DMS79 treated with DMSO at 0.1 percent for 48 hours (cell line): ENCODE measurements at regions not wholly inside any gene's neighbourhood (a gene's known extent, or its start where the extent isn't known, plus 50 kb on each side); places are given as distances from the start of the nearest gene placed in this dataset.

Experiments used
- DNase-seq: peaks from one replicate; lab custom pipeline; 2025; lab: John Stamatoyannopoulos, UW

DNA sequence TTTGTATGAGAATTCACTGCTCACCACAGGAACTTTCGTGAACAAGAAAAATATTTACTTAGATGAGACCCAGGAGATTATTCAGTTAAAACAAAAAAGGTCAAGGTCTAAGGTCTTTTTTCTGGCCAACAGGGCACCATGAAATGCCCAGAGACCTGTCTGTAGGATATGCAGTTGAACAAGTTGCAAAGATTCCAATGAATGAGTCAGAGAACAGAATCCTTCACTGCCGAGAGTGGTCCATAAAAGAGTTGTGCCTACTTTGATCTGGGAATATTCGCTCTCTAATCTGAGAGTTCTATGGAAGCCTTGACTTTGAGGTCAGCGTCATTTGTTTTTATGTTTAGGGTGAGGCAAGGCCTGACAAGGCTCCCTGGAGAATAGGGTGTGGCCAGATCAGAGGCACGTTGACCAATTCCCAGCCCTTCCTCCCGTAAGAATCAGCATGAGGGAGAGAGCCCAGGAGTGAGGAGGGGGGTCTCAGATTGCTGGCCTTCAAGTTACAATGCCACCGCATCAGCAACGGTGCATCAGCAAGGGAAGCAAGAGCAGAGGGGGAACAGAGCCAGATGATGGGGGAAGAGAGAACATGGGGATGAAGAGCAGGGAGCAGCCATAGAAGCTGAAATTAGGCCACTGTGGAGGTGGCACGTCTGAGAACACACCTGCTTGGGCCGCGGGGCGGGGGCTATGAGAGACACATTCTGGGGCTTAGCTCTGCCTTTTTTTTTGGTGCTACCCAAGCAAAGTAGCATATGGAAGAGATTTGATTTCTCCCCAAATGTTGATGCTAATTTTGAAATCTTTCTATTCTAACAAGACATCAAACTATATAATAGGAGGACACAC is 206.4 kb upstream of the RAB4A start:
- DNase-seq = no peak

- no peak for DNase-seq
Measured at GRCh38 chr1:229065613-229066012, 205.3 kb upstream of the RAB4A start.

DNA sequence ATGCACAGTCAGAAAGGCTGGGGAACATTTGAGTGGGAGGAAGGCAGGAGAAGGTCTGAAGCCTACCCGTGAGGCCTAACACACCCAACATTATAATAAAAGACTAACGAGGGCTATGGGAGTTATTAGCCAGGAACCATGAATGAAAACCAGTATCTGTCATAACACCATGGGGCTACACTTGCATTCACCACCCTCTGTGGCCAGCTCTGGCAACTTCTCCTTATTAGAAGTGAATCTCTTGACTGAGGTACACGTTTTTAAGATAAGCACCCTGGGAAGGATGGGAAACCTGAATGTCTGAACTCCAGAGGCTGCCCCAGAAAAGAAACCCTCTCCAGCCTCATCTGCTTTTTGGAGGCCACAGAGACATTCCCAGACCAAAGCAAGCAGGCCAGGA is 204.3 kb upstream of the RAB4A start:
- DNase-seq = no peak

DNA sequence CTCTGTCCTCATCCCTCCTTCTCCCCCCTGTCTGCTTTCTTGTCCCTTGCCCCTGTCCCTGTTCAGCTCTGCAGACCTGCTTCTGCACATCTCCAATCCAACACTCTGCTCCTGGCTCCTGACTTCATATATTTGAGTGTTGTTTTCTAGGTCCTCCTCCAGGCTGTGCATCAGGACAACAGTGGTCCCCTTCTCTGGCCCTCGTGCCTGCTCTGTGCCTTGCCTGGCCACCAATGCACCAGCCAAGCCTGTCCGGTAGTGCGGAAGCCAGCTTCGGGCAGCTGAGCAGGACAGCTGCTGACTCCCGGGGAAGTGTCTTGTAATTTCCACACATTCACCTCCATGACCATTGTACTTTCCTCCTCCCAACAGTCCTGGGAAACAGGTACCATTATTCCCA is 203.4 kb upstream of the RAB4A start:
- DNase-seq = no peak

GRCh38 chr1:229068270-229068987 is 202.5 kb upstream of the RAB4A start:
- no peak for DNase-seq

GRCh38 chr1:229069176-229069575 is 201.7 kb upstream of the RAB4A start:
- DNase-seq = no peak

- DNase-seq = peak; percentile 95
Measured at GRCh38 chr1:229070168-229070567, 200.7 kb upstream of the RAB4A start.

GRCh38 chr1:229073251-229073650 is 197.7 kb upstream of the RAB4A start:
- no peak for DNase-seq

DNA sequence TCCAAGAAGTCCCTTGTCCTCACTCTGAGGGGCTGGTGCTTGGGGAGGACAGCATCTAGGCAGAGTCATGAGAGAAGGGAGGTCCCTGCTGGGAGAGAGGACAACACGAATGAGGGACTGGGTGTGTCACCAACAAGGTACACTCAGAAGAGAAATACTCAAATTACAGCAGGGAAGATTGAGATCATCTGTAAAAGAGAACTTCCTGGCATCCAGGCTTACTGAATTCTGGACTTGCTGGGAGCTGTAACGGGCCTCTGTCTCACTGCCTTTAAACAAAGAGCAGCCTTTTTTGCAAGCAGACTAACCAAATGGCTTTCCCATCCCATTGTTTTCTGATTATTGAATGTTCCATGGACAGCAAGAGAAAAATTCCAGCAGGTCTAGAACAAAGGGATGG is 195.7 kb upstream of the RAB4A start:
- DNase-seq = no peak

- DNase-seq = peak; percentile 7
Measured at GRCh38 chr1:229075716-229076115, 195.2 kb upstream of the RAB4A start.

DNA sequence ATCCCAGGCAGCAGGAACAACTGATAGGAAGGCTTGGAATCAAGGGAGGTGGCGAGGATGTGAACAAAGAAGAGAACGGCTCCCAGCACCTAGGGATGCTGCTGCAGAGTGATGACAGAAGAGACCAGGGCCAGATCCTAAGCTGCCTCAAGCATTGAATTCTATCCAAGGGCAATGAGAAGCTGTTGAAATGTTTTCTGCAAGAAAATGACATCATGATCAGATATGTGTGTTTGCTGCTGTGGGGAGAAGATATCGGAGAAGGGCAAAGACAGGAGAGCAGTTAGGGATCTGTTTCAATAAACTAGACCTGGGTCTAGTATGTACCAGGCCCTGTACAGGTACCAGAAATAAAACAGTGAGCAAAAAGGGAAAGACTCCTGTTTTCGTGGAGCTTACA is 194.7 kb upstream of the RAB4A start:
- DNase-seq = no peak

DNA sequence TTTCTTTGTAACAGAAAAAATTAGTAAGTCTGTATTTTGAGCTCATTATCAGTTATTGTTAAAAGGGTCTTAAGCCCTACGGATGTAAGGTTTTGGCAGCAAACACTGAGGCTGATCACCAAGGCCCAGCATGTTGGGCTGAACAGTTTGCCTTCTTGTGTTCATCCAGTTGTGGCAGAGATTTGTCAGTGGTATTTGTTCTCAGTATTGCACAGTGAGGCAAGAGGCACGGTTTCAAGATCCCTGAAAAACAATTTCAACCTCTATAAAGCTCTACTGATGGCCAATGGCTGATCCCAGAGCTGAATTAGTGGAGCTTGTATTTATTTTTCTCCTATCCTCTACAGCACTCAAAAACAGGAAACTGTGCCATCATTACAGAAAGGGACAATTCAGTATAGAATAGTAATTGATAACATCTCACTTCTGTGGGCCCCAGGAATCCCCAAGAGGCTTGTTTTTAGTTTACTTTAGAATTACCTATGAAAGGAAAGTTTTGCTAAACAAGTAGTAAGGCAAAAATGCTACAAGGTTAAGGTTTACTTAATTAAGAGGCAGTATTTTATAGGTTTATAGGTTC is 191.8 kb upstream of the RAB4A start:
- no peak for DNase-seq

DNA sequence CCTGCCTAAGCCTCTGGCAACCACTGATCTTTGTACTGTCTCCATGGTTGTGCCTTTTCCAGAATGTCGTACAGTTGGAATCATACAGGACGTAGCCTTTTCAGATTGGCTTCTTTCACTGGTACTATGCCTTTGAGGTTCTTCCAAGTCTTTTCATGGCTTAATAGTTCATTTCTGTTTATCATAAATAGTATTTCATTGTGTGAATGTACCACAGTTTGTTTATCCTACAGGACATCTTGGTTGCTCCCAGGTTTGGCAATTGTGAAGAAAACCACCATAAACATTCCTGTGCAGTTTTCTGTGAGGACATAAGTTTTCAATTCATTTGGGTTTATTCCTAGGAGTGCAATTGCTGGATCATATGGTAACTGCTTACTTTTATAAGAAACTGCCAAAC is 190.6 kb upstream of the RAB4A start:
- no peak for DNase-seq

GRCh38 chr1:229085291-229085690 is 185.6 kb upstream of the RAB4A start:
- no peak for DNase-seq

GRCh38 chr1:229086091-229086490 is 184.8 kb upstream of the RAB4A start:
- DNase-seq = no peak

DNA sequence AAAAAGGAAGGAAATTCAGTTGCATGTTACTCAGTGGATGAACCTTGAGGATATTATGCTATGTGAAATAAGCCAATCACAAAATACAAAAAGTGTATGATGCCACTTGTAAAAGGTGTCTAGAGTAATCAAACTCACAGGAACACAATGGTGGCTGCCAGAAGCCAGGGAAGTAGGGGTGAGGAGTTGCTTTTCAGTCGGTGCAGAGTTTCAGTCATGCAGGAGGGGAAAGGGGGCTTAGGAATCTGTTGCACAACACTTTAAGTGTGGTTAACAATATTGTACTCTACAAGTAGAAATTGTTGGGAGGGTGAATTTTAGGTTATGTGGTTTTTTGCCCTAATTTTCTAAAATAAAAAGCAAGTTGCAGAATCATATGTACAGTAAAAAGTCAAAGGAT is 184.2 kb upstream of the RAB4A start:
- DNase-seq = no peak

GRCh38 chr1:229087339-229087738 is 183.6 kb upstream of the RAB4A start:
- DNase-seq = no peak

GRCh38 chr1:229087906-229088305 is 183.0 kb upstream of the RAB4A start:
- no peak for DNase-seq

- no peak for DNase-seq
Measured at GRCh38 chr1:229088711-229089110, 182.2 kb upstream of the RAB4A start.

GRCh38 chr1:229089586-229090208 is 181.2 kb upstream of the RAB4A start:
- no peak for DNase-seq

GRCh38 chr1:229091721-229092136 is 179.2 kb upstream of the RAB4A start:
- DNase-seq = peak; percentile 84

- DNase-seq = peak; percentile 99
Measured at GRCh38 chr1:229092377-229093237, 178.3 kb upstream of the RAB4A start.
